Thyroid gland (tissue), 4 donors: ENCODE measurements at regions not wholly inside any gene's neighbourhood (a gene's known extent, or its start where the extent isn't known, plus 50 kb on each side); places are given as distances from the start of the nearest gene placed in this dataset.
A peak's percentile ranks its signal among the peaks of the same experiment; 100 is the strongest.

Source experiments
- DNase-seq, 2 donors: peaks; one replicate each; pipeline ENCODE4 v3.0.0-alpha.2; 2019
- H3K27ac ChIP-seq, 3 donors: fragments of 200-600 bp; sonication (generic); 1 replicate in 2 of 3; 2 replicates in 1 of 3; pipeline ENCODE4 v1.5.1; 2016 to 2019; ENCODE audit warnings: mild to moderate bottlenecking in 1 of 3, moderate library complexity in 1 of 3
- H3K27me3 ChIP-seq: fragments of 200-600 bp; sonication (generic); one replicate; pipeline ENCODE4 v1.5.1; 2019
- H3K36me3 ChIP-seq, 2 donors: fragments of 200-600 bp; sonication (generic); one replicate each; pipeline ENCODE4 v1.5.1; 2016 to 2019
- H3K4me1 ChIP-seq, 2 donors: fragments of 200-600 bp; sonication (generic); one replicate each; pipeline ENCODE4 v1.5.1; 2017 to 2019
- H3K4me3 ChIP-seq, 3 donors: fragments of 200-600 bp; sonication (generic); replicated peaks in 1 of 3; 1 replicate in 2 of 3; 2 replicates in 1 of 3; pipeline ENCODE4 v1.5.1; 2016; ENCODE audit warnings: mild to moderate bottlenecking in 1 of 3
- H3K9me3 ChIP-seq: fragments of 200-600 bp; sonication (generic); one replicate; pipeline ENCODE4 v1.5.1; 2017
- CTCF ChIP-seq, 6 experiments: fragments of 200-600 bp in 3 of 6; fragments of 450-650 bp in 3 of 6; sonication (generic) in 3 of 6; IDR thresholded peaks; one replicate each; pipeline ENCODE4 v1.5.1; 2016 to 2019; ENCODE audit warnings: antibody characterized with exemption in 6 of 6, mild to moderate bottlenecking in 2 of 6, inconsistent platforms in 1 of 6, moderate library complexity in 1 of 6
- POLR2A ChIP-seq, 2 donors: fragments of 450-650 bp; IDR thresholded peaks; one replicate each; pipeline ENCODE4 v1.6.1; 2017; ENCODE audit warnings: antibody characterized with exemption in 2 of 2, mild to moderate bottlenecking in 2 of 2, moderate library complexity in 1 of 2
- WGBS, 2 donors: methylation state at CpG; one replicate each; pipeline ENCODE4 v1.1.5; 2017; 5-methylcytosine and 5-hydroxymethylcytosine counted together
- intact Hi-C: fragments of 100-400 bp; cut with DNase I; formaldehyde crosslinking; loops from one replicate; pipeline ENCODE4 v1.15.1; 2023

- Histone ChIP-seq H3K4me1 (no peaks in the 10 kb centered on the region), H3K4me3 (no peak overlapping the region), H3K27ac (no peak overlapping the region), H3K9me3 (no peaks in the 10 kb centered on the region), H3K36me3 (no peaks in the 10 kb centered on the region), H3K27me3 (no peaks in the 10 kb centered on the region)
- intact Hi-C loops = no loop called here
- WGBS, 2 donors = 68 to 92% methylated on average over 1 of the region's 1 CpG
- no peak for TF ChIP-seq POLR2A (IDR thresholded peaks at IDR 0.05)
- no peak for TF ChIP-seq CTCF (IDR thresholded peaks at IDR 0.05)
- no peak for DNase-seq
Observed at GRCh38 chr9:82894548-82894947, 168.4 kb downstream of the RASEF start.

GRCh38 chr9:82894961-82895821, 167.8 kb downstream of the RASEF start:
- TF ChIP-seq CTCF (IDR thresholded peaks at IDR 0.05) (no peak), POLR2A (IDR thresholded peaks at IDR 0.05) (no peak)
- DNase-seq = no peak
- Histone ChIP-seq H3K27ac (no peak overlapping the region), H3K4me1 (no peaks in the 10 kb centered on the region), H3K9me3 (no peaks in the 10 kb centered on the region), H3K36me3 (no peaks in the 10 kb centered on the region), H3K4me3 (no peak overlapping the region), H3K27me3 (no peaks in the 10 kb centered on the region)
- intact Hi-C loops = no loop called here
- WGBS, 2 donors = 79 to 80% methylated on average over 4 of the region's 4 CpGs

- TF ChIP-seq POLR2A (IDR thresholded peaks at IDR 0.05) (no peak), CTCF (IDR thresholded peaks at IDR 0.05) (no peak)
- H3K27me3 ChIP-seq = no peaks in the 10 kb centered on the region
- no peaks in the 10 kb centered on the region for H3K36me3 ChIP-seq
- no peaks in the 10 kb centered on the region for H3K4me1 ChIP-seq
- intact Hi-C loops = no loop called here
- DNase-seq = no peak
- no peak overlapping the region for H3K27ac ChIP-seq
- 19 to 24% methylated on average over 1 of the region's 1 CpG for WGBS, 2 donors
- H3K9me3 ChIP-seq = no peaks in the 10 kb centered on the region
- H3K4me3 ChIP-seq = no peak overlapping the region
Observed at GRCh38 chr9:82895822-82896110, 167.2 kb downstream of the RASEF start.

- no peaks in the 10 kb centered on the region for H3K4me1 ChIP-seq
- intact Hi-C loops = no loop called here
- no peaks in the 10 kb centered on the region for H3K9me3 ChIP-seq
- peak in 1 of 6 experiments; percentile 3 for TF ChIP-seq CTCF (IDR thresholded peaks at IDR 0.05)
- TF ChIP-seq POLR2A (IDR thresholded peaks at IDR 0.05) = no peak
- 93% methylated on average over 4 of the region's 4 CpGs for WGBS, 2 donors
- no peak overlapping the region for H3K4me3 ChIP-seq
- DNase-seq = no peak
- no peaks in the 10 kb centered on the region for H3K36me3 ChIP-seq
- no peaks in the 10 kb centered on the region for H3K27me3 ChIP-seq
- H3K27ac ChIP-seq = no peak overlapping the region
Observed at GRCh38 chr9:82903503-82903902, 159.4 kb downstream of the RASEF start.

- 84 to 85% methylated on average over 3 of the region's 3 CpGs for WGBS, 2 donors
Observed at GRCh38 chr9:82911996-82912395, 150.9 kb downstream of the RASEF start.

More at GRCh38 chr9:82911996-82912395, 150.9 kb downstream of the RASEF start:
- intact Hi-C loops = no loop called here
- no peak overlapping the region for H3K27ac ChIP-seq
- H3K4me3 ChIP-seq = no peak overlapping the region
- H3K9me3 ChIP-seq = no peaks in the 10 kb centered on the region
- no peaks in the 10 kb centered on the region for H3K27me3 ChIP-seq
- H3K4me1 ChIP-seq = no peaks in the 10 kb centered on the region
- no peak for DNase-seq
- TF ChIP-seq CTCF (IDR thresholded peaks at IDR 0.05) (no peak), POLR2A (IDR thresholded peaks at IDR 0.05) (no peak)
- no peaks in the 10 kb centered on the region for H3K36me3 ChIP-seq
